DND-41 (cell line): ENCODE measurements at regions not wholly inside any gene's neighbourhood (a gene's known extent, or its start where the extent isn't known, plus 50 kb on each side); places are given as distances from the start of the nearest gene placed in this dataset.

Experiments used
- CTCF ChIP-seq: IDR thresholded peaks from 2 replicates; pipeline ENCODE4 v1.5.1; 2012; ENCODE audit warnings: borderline replicate concordance, low read length, moderate library complexity, mild to moderate bottlenecking; ENCODE audit not compliant: poor library complexity, severe bottlenecking; ENCODE audit errors: extremely low read depth
- EZH2 ChIP-seq: IDR thresholded peaks from 3 replicates; pipeline ENCODE4 v1.6.1; 2012; ENCODE audit warnings: borderline replicate concordance, low read depth, mild to moderate bottlenecking, moderate library complexity, low read length, inconsistent platforms; ENCODE audit not compliant: severe bottlenecking

GRCh38 chr5:166486348-166486747 is 1805.1 kb upstream of the WWC1 start:
- no peak for TF ChIP-seq CTCF
- TF ChIP-seq EZH2, result no peak
